Globus pallidus (tissue), 1 donor: ENCODE measurements at regions not wholly inside any gene's neighbourhood (a gene's known extent, or its start where the extent isn't known, plus 50 kb on each side); places are given as distances from the start of the nearest gene placed in this dataset.

ENCODE experiments used
- DNase-seq: peaks from one replicate; pipeline ENCODE4 v3.0.0-alpha.2; 2015; ENCODE audit warnings: low spot score

DNA sequence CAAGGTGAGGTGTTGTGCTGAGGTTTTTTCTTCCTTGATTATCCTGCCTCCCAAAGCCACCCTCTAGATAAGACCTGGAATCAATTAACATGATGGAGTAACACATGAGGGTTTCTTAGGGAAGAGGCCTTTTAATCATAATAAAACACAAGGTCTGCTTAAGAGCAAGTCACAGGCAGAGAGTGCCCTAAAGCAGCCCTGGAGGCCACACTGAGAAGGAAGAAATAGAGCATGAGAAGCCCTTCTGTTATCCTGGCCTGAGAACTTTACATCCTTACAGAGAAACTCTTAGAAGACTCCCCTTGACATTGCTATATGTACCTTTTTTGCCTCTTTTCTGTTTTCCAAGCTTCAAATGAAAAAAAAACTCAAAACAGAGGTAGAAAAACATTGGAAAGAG lies 132.3 kb downstream of the CEP57L1 start:
- no peak for DNase-seq

DNA sequence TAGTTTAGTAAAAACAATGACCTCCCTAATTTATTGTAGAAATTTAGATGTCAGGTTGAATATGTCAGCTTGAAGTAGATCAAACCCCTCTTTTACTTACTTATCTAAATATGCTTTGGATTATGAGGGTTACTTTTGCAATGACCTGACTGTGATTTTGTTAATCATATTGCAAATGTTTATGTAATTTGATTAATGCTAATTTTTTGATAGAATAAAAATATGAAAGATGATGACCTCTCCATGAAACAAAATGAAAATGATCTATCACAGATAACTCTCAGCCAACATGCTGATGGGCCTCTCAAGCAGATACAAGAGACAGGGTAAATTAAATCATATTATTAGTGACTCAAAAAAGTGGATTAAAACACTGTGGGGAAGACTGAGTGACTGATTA lies 131.0 kb downstream of the CEP57L1 start:
- DNase-seq, result no peak

DNA sequence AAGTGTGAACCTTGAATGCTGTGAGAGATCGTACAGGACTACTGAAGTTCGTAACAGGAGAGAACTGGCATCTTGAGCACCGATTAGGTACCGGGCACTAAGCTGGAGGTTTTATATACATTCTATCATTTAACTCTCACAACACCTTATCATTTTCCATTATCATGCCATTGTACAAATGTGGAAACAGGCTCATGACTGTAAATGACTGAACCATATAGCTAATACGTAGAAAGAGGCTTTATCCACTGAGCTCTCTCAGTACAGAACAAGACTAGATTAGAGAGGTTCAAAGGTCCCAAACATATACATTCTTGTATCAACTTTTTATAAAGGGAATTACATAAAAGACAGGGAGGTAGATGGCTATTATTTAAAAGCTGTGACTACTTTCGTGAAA lies 130.6 kb downstream of the CEP57L1 start:
- no peak for DNase-seq

- DNase-seq, result no peak
These were observed 129.7 kb downstream of the CEP57L1 start for GRCh38 chr6:109224994-109225393.

- no peak for DNase-seq
These were observed 129.0 kb downstream of the CEP57L1 start for GRCh38 chr6:109224107-109224875.

DNA sequence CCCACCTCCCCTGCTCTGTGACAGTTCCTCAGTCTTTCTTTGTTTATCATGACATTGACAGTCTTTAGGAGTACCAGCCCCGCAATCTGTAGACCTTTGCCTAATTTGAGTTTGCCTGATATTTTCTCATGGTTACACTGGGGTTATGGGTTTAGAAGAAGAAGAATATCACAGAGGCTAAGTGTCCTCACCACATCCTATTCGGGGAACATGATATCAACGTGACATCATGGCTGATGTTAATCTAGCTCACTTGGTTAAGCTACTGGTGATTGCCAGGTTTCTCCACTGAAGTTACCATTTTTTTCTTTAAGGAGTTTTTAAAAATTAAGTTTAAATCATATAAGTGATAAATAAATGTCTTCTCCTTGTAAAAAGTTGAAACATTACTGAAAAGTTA lies 127.5 kb downstream of the CEP57L1 start:
- DNase-seq, result no peak

DNA sequence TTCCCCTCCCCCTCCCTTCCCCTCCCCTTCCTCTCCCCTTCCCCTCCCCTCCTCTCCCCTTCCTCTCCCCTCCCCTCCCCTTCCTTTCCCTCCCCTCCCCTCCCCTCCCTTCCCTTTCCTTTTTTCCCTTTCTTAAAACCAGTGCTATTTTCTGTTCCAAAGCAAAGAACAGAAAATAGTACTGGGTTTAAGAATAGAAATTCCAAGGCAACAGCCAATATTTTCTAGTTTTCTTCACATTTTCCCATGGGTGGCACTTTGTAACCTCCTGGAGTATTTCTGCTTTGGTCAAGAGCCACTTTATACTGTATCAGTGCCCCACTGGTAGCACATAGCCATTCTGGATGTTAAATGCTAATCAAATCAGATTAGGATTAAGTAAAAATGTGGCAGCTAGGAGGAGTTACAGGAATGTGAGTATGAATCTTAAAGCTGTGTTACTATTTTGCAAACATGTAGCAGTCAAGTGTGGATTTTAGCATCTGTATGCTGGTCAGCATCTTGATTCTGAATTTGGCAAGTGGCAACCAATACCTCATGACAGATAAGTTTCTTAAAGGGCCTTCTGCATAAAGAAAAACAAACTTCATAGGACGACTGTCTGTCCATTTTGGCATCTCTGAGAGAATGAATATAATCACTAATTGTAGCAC lies 126.4 kb downstream of the CEP57L1 start:
- no peak for DNase-seq
